Activated B cell treated with CpG ODN at 0.5 μM for 24 hours (primary cell): ENCODE measurements at regions not wholly inside any gene's neighbourhood (a gene's known extent, or its start where the extent isn't known, plus 50 kb on each side); places are given as distances from the start of the nearest gene placed in this dataset.

Experiments used
- ATAC-seq: fragments of 200-7000 bp; cut with Tn5 transposase; one replicate; pipeline ENCODE4 v1.10.0; 2021; ENCODE audit warnings: low read depth, mild to moderate bottlenecking, moderate library complexity
- CTCF ChIA-PET: fragments of 350-600 bp; sonication (Branson Sonifier 250); formaldehyde crosslinking; loops from one replicate; lab custom pipeline; 2021; ENCODE audit warnings: antibody characterized with exemption; lab: Charles Lee
- POLR2A ChIA-PET: fragments of 350-600 bp; sonication (Branson Sonifier 250); formaldehyde crosslinking; loops from one replicate; lab custom pipeline; 2021; ENCODE audit warnings: antibody characterized with exemption; lab: Charles Lee
- DNase-seq: peaks from one replicate; pipeline ENCODE4 v3.0.0; 2022
- H3K27ac Mint-ChIP-seq: one replicate; pipeline ENCODE4 v1.8.0; 2020; ENCODE audit warnings: mixed read lengths
- H3K27me3 Mint-ChIP-seq: one replicate; pipeline ENCODE4 v1.8.0; 2021; ENCODE audit warnings: mixed read lengths
- H3K36me3 Mint-ChIP-seq: one replicate; pipeline ENCODE4 v1.8.0; 2021; ENCODE audit warnings: low read depth, mixed read lengths
- H3K4me1 Mint-ChIP-seq: one replicate; pipeline ENCODE4 v1.8.0; 2021; ENCODE audit warnings: mixed read lengths
- H3K4me3 Mint-ChIP-seq: one replicate; pipeline ENCODE4 v1.8.0; 2020; ENCODE audit warnings: mild to moderate bottlenecking, mixed read lengths
- H3K9me3 Mint-ChIP-seq: one replicate; pipeline ENCODE4 v1.8.0; 2020; ENCODE audit warnings: mixed read lengths
- CTCF ChIP-seq: fragments of 200-600 bp; IDR thresholded peaks from one replicate; pipeline ENCODE4 v1.8.0; 2022; ENCODE audit warnings: antibody characterized with exemption, mild to moderate bottlenecking
- intact Hi-C: fragments of 100-400 bp; cut with micrococcal nuclease; formaldehyde crosslinking; loops from one replicate; pipeline ENCODE4 v1.15.1; 2024

DNA sequence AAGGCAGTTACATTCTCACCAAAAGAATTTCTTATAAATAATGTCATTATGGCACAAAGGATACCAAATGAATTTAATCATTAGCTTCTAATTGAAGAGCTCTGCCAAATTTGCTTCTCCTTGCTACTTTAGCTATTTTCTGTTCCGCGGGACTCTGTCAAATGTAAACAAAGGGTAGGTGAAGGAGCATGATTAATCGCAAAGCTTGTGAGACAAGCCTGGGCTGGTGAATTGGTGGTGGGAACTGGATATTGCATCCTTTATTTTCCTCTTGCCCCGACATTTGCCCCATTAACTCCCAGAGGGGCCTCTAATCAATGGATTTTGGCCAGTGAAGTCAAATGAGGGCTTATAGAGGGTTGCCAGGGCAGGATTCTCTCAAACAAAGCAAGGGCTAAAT lies 234.2 kb upstream of the RFX3 start:
- Mint-ChIP-seq H3K36me3 (no peaks in the 10 kb centered on the region), H3K4me1 (peaks cover 11% of the 10 kb centered on the region), H3K27ac (no peak overlapping the region), H3K4me3 (no peak overlapping the region), H3K27me3 (peaks cover 14% of the 10 kb centered on the region), H3K9me3 (no peaks in the 10 kb centered on the region)
- no peak for TF ChIP-seq CTCF
- CTCF ChIA-PET = no interaction called here
- ATAC-seq (no peak), DNase-seq (no peak)
- intact Hi-C loops = no loop called here
- POLR2A ChIA-PET = no interaction called here

GRCh38 chr9:3758816-3759576 lies 233.2 kb upstream of the RFX3 start:
- Mint-ChIP-seq H3K36me3 (no peaks in the 10 kb centered on the region), H3K27me3 (peaks cover 14% of the 10 kb centered on the region), H3K4me1 (peaks cover 11% of the 10 kb centered on the region), H3K9me3 (no peaks in the 10 kb centered on the region), H3K4me3 (no peak overlapping the region), H3K27ac (no peak overlapping the region)
- ChIA-PET CTCF (no interaction called here), POLR2A (no interaction called here)
- no peak for TF ChIP-seq CTCF
- intact Hi-C loops = no loop called here
- no peak for DNase-seq
- ATAC-seq = no peak

DNA sequence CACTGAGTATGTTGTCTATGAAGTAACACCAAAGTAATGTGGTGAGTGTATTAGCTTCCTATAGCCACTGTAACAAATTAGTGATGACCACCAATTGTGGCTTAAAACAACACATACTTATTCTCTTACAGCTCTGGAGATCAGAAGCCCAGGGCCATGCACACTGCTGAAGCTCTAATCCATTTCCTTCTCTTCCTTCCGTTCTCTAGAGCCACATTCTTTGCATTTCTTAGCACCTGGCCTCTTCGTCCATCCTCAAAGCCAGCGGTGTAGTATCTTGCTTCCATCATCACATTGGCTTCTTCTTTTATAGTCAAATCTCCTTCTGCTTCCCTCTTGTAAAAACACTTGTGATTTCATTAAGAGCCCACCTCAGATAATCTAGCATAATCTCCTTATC lies 230.3 kb upstream of the RFX3 start:
- no peaks in the 10 kb centered on the region for H3K36me3 Mint-ChIP-seq
- H3K27ac Mint-ChIP-seq = no peak overlapping the region
- no peak overlapping the region for H3K4me3 Mint-ChIP-seq
- intact Hi-C loops = no loop called here
- peaks cover 14% of the 10 kb centered on the region for H3K27me3 Mint-ChIP-seq
- ChIA-PET POLR2A (no interaction called here), CTCF (no interaction called here)
- H3K9me3 Mint-ChIP-seq = no peaks in the 10 kb centered on the region
- peaks cover 11% of the 10 kb centered on the region for H3K4me1 Mint-ChIP-seq
- TF ChIP-seq CTCF = no peak
- ATAC-seq (no peak), DNase-seq (no peak)

DNA sequence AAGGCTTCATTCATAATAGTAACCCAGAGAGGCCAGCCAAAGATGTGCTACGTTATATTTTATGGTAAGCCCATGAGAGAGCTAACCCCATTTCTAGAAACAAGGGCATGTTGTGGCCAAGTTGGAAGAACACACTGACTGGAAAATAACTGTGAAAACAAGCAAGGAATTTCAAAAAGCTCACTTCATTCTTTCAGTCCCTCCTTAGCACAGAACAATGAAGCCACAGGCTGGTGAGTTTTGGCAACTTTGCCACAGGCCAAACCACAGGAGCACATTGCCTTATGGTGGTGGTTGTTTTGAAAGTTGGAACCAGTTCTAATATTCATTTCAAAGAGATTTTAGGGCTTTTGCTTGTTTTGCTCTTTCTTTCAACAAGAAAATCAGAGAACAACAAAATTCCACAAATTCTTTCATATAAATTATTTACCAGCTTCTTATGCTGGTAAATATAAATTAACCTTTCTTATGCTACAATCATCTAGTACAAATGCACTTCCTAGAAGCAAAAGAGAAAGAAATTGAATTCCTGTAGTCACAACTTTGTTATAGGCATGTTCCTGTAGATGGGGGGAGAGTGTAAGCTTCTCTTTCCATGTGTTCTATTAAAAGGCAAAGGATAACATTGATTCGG lies 225.4 kb upstream of the RFX3 start:
- H3K4me3 Mint-ChIP-seq = no peak overlapping the region
- no peak for ATAC-seq
- H3K36me3 Mint-ChIP-seq = no peaks in the 10 kb centered on the region
- ChIA-PET CTCF (no interaction called here), POLR2A (no interaction called here)
- no peak for TF ChIP-seq CTCF
- DNase-seq = no peak
- no peak overlapping the region for H3K27ac Mint-ChIP-seq
- intact Hi-C loops = no loop called here
- H3K27me3 Mint-ChIP-seq = peaks cover 5% of the 10 kb centered on the region
- no peaks in the 10 kb centered on the region for H3K4me1 Mint-ChIP-seq
- H3K9me3 Mint-ChIP-seq = no peaks in the 10 kb centered on the region

DNA sequence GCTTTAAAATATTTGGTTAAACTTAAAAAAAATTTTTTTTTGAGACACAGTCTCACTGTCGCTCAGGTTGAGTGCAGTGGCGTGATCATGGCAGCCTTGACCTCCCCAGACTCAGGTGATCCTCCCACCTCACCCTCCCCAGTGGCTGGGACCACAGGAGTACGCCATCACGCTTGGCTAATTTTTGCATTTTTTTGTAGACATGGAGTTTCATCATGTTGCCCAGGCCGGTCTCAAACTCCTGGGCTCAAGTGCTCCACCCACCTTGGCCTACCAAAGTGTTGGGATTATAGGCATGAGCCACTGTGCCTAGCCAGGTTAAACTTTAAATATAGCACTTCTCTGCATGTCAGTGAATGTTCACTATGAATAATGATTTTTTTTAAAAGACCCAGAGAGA lies 224.5 kb upstream of the RFX3 start:
- intact Hi-C loops = no loop called here
- DNase-seq (no peak), ATAC-seq (no peak)
- ChIA-PET POLR2A (no interaction called here), CTCF (no interaction called here)
- H3K9me3 Mint-ChIP-seq = no peaks in the 10 kb centered on the region
- no peak overlapping the region for H3K27ac Mint-ChIP-seq
- no peak for TF ChIP-seq CTCF
- H3K36me3 Mint-ChIP-seq = no peaks in the 10 kb centered on the region
- H3K27me3 Mint-ChIP-seq = peaks cover 4% of the 10 kb centered on the region
- H3K4me3 Mint-ChIP-seq = no peak overlapping the region
- H3K4me1 Mint-ChIP-seq = no peaks in the 10 kb centered on the region
